ENCODE measurements at regions not wholly inside any gene's neighbourhood (a gene's known extent, or its start where the extent isn't known, plus 50 kb on each side); places are given as distances from the start of the nearest gene placed in this dataset.

DNA sequence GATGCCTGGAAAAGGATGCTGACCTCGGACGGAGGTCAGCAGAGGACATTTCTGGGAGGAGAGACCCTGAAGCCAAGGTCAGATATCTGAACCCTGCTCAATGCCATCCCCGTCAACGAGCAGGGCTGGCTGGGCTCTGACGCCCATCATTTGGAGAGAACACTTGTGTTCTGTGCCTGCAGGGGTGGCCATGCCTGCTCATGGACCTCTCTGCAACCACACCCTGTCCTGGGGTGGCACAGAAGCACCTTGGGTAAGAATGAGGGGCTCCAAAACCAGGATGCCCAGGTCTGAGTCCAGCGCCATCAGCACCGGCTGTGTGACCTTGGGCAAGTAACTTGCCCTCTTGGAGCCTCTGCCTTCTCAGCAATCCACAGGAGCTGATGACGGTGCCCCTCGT lies 293.7 kb upstream of the FOXF1 start:
- TF ChIP-seq, protein P1, sequence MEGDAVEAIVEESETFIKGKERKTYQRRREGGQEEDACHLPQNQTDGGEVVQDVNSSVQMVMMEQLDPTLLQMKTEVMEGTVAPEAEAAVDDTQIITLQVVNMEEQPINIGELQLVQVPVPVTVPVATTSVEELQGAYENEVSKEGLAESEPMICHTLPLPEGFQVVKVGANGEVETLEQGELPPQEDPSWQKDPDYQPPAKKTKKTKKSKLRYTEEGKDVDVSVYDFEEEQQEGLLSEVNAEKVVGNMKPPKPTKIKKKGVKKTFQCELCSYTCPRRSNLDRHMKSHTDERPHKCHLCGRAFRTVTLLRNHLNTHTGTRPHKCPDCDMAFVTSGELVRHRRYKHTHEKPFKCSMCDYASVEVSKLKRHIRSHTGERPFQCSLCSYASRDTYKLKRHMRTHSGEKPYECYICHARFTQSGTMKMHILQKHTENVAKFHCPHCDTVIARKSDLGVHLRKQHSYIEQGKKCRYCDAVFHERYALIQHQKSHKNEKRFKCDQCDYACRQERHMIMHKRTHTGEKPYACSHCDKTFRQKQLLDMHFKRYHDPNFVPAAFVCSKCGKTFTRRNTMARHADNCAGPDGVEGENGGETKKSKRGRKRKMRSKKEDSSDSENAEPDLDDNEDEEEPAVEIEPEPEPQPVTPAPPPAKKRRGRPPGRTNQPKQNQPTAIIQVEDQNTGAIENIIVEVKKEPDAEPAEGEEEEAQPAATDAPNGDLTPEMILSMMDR (conservative IDR thresholded peaks at IDR 0.05), result no peak
- no peak for TF ChIP-seq EZH2 (IDR thresholded peaks at IDR 0.05; ENCODE audit: low read depth)

Data from PC-9 (cell line).